MM.1S (cell line): ENCODE measurements at regions not wholly inside any gene's neighbourhood (a gene's known extent, or its start where the extent isn't known, plus 50 kb on each side); places are given as distances from the start of the nearest gene placed in this dataset.

Experiments
- DNase-seq: peaks from one replicate; pipeline ENCODE4 v3.0.0-alpha.2; 2015
- H2AFZ ChIP-seq: fragments of 300-600 bp; sonication (generic); 2 replicates; pipeline ENCODE4 v1.6.0; 2016; ENCODE audit warnings: antibody characterized with exemption, low read length
- H3F3A ChIP-seq: fragments of 300-600 bp; sonication (generic); 2 replicates; pipeline ENCODE4 v1.6.1; 2016; ENCODE audit warnings: mild to moderate bottlenecking, antibody characterized with exemption, low read length, moderate library complexity, mixed read lengths; ENCODE audit not compliant: insufficient read depth
- H3K27ac ChIP-seq: fragments of 300-600 bp; sonication (generic); 2 replicates; pipeline ENCODE4 v1.5.1; 2016; ENCODE audit warnings: mild to moderate bottlenecking, low read length
- H3K27me3 ChIP-seq: fragments of 300-600 bp; sonication (generic); replicated peaks from 2 replicates; pipeline ENCODE4 v1.6.0; 2016; ENCODE audit warnings: low read length; ENCODE audit not compliant: insufficient read depth
- H3K36me3 ChIP-seq: fragments of 300-600 bp; sonication (generic); replicated peaks from 2 replicates; pipeline ENCODE4 v1.6.1; 2016; ENCODE audit warnings: mild to moderate bottlenecking, low read length, mixed read lengths; ENCODE audit not compliant: insufficient read depth
- H3K4me1 ChIP-seq: fragments of 300-600 bp; sonication (generic); 2 replicates; pipeline ENCODE4 v1.6.1; 2016; ENCODE audit warnings: low read length, mixed read lengths
- H3K4me2 ChIP-seq: fragments of 300-600 bp; sonication (generic); 2 replicates; pipeline ENCODE4 v1.6.0; 2016; ENCODE audit warnings: low read depth, low read length
- H3K4me3 ChIP-seq: fragments of 300-600 bp; sonication (generic); 2 replicates; pipeline ENCODE4 v1.5.1; 2016; ENCODE audit warnings: low read length, mixed read lengths
- H3K79me2 ChIP-seq: fragments of 300-600 bp; sonication (generic); 2 replicates; pipeline ENCODE4 v1.6.1; 2016; ENCODE audit warnings: mixed run types, low read length, mixed read lengths
- H3K9ac ChIP-seq: fragments of 300-600 bp; sonication (generic); 2 replicates; pipeline ENCODE4 v1.6.1; 2016; ENCODE audit warnings: low read length, mixed read lengths
- H3K9me2 ChIP-seq: fragments of 300-600 bp; sonication (generic); replicated peaks from 2 replicates; pipeline ENCODE4 v1.6.1; 2016; ENCODE audit warnings: mild to moderate bottlenecking, low read length, mixed read lengths; ENCODE audit not compliant: insufficient read depth
- H3K9me3 ChIP-seq: fragments of 300-600 bp; sonication (generic); replicated peaks from 2 replicates; pipeline ENCODE4 v1.6.1; 2016; ENCODE audit warnings: mild to moderate bottlenecking, low read length, mixed read lengths; ENCODE audit not compliant: insufficient read depth
- H4K20me1 ChIP-seq: fragments of 300-600 bp; sonication (generic); 2 replicates; pipeline ENCODE4 v1.6.1; 2016; ENCODE audit warnings: mild to moderate bottlenecking, low read length, moderate library complexity, mixed read lengths; ENCODE audit not compliant: insufficient read depth
- CTCF ChIP-seq: fragments of 300-600 bp; sonication (generic); IDR thresholded peaks from 2 replicates; pipeline ENCODE4 v1.5.1; 2016; ENCODE audit warnings: antibody characterized with exemption, low read length, mixed read lengths
- EZH2 ChIP-seq: fragments of 300-600 bp; sonication (generic); optimal IDR thresholded peaks from 2 replicates; pipeline ENCODE3; 2017; ENCODE audit warnings: low read depth, mild to moderate bottlenecking, antibody characterized with exemption, low read length, mixed read lengths
- EZH2phosphoT487 ChIP-seq: fragments of 300-600 bp; sonication (generic); IDR thresholded peaks from 2 replicates; pipeline ENCODE4 v1.6.1; 2018; ENCODE audit warnings: antibody characterized with exemption, low read length

GRCh38 chr6:2439082-2439481, 193.7 kb upstream of the GMDS start:
- no peak for TF ChIP-seq CTCF
- Histone ChIP-seq H3K79me2 (no peaks in the 10 kb centered on the region), H3K36me3 (no peaks in the 10 kb centered on the region), H3K4me2 (no peak overlapping the region), H3K4me1 (no peaks in the 10 kb centered on the region), H4K20me1 (no peaks in the 10 kb centered on the region), H3K27me3 (no peaks in the 10 kb centered on the region), H3F3A (no peaks in the 10 kb centered on the region), H3K9me3 (no peaks in the 10 kb centered on the region), H3K9ac (no peak overlapping the region), H3K27ac (no peak overlapping the region), H2AFZ (no peak overlapping the region), H3K9me2 (no peaks in the 10 kb centered on the region), H3K4me3 (no peak overlapping the region)
- DNase-seq: no peak

GRCh38 chr6:2436410-2437154, 191.2 kb upstream of the GMDS start:
- TF ChIP-seq CTCF: no peak
- TF ChIP-seq EZH2phosphoT487: no peak
- TF ChIP-seq EZH2: no peak
- Histone ChIP-seq H3K4me1 (no peaks in the 10 kb centered on the region), H3K79me2 (no peaks in the 10 kb centered on the region), H3F3A (no peaks in the 10 kb centered on the region), H3K27ac (no peak overlapping the region), H4K20me1 (no peaks in the 10 kb centered on the region), H3K9ac (no peak overlapping the region), H3K9me3 (no peaks in the 10 kb centered on the region), H3K4me3 (no peak overlapping the region), H3K36me3 (no peaks in the 10 kb centered on the region), H2AFZ (no peak overlapping the region), H3K4me2 (no peak overlapping the region), H3K9me2 (no peaks in the 10 kb centered on the region), H3K27me3 (no peaks in the 10 kb centered on the region)
- DNase-seq: no peak

GRCh38 chr6:2435323-2435722, 189.9 kb upstream of the GMDS start:
- H3K27me3 ChIP-seq: no peaks in the 10 kb centered on the region
- no peaks in the 10 kb centered on the region for H3K79me2 ChIP-seq
- H4K20me1 ChIP-seq: no peaks in the 10 kb centered on the region
- no peak overlapping the region for H3K9ac ChIP-seq
- H3K36me3 ChIP-seq: no peaks in the 10 kb centered on the region
- no peak overlapping the region for H3K27ac ChIP-seq
- no peak for DNase-seq
- no peaks in the 10 kb centered on the region for H3K9me3 ChIP-seq
- H3F3A ChIP-seq: no peaks in the 10 kb centered on the region
- no peaks in the 10 kb centered on the region for H3K4me1 ChIP-seq
- TF ChIP-seq CTCF (no peak), EZH2 (no peak), EZH2phosphoT487 (no peak)
- no peak overlapping the region for H3K4me3 ChIP-seq
- H3K9me2 ChIP-seq: no peaks in the 10 kb centered on the region
- H2AFZ ChIP-seq: no peak overlapping the region
- H3K4me2 ChIP-seq: no peak overlapping the region
